ENCODE measurements at regions not wholly inside any gene's neighbourhood (a gene's known extent, or its start where the extent isn't known, plus 50 kb on each side); places are given as distances from the start of the nearest gene placed in this dataset.

DNA sequence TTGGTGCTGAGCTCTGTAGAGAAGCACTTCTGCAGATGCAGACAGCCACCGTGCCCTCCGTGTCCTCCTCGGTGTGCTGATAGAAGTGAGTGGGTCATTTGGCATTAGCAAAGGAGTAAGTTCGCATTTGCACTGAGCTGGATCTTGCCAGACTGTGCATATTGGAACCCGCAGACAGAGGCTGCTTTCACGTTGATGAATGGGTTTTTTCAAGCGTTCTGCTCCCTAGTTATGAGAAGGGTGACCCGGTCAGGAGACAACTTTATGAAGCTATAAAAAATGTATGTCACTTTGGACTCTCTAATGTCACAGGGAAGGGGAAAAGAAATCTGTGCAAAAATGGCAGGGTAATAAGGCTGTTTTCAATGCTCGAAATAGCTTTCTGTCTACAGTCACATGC is 739.4 kb downstream of the MCTP2 start:
- no peaks in the 10 kb centered on the region for H3K9me3 ChIP-seq (ENCODE audit: control insufficient read depth, low read depth, low read length)
- no peaks in the 10 kb centered on the region for H3K36me3 ChIP-seq (ENCODE audit: control insufficient read depth in 2 of 2, extremely low read depth in 1 of 2, insufficient read depth in 2 of 2, low read length in 2 of 2)
- H3K4me3 ChIP-seq (ENCODE audit: control insufficient read depth in 2 of 3, extremely low read depth in 1 of 3, insufficient read depth in 2 of 3, low read depth in 1 of 3, low read length in 3 of 3) = no peak overlapping the region
- FAIRE-seq (no peak), DNase-seq (ENCODE audit: low read depth, low spot score) (no peak)
- H3K9me1 ChIP-seq (ENCODE audit: control insufficient read depth, extremely low read depth, insufficient read depth, low read length) = no peaks in the 10 kb centered on the region
- no peaks in the 10 kb centered on the region for H3K27me3 ChIP-seq (ENCODE audit: control insufficient read depth, extremely low read depth, insufficient read depth, low read length)
- dilution Hi-C loops (cut with MboI; ENCODE audit: extremely low pct_ligation_motif_present, low sequenced_read_pairs) = no loop called here
- H3K4me2 ChIP-seq (ENCODE audit: control insufficient read depth, extremely low read depth, insufficient read depth, low read depth, low read length) = no peak overlapping the region
- TF ChIP-seq, protein P1, sequence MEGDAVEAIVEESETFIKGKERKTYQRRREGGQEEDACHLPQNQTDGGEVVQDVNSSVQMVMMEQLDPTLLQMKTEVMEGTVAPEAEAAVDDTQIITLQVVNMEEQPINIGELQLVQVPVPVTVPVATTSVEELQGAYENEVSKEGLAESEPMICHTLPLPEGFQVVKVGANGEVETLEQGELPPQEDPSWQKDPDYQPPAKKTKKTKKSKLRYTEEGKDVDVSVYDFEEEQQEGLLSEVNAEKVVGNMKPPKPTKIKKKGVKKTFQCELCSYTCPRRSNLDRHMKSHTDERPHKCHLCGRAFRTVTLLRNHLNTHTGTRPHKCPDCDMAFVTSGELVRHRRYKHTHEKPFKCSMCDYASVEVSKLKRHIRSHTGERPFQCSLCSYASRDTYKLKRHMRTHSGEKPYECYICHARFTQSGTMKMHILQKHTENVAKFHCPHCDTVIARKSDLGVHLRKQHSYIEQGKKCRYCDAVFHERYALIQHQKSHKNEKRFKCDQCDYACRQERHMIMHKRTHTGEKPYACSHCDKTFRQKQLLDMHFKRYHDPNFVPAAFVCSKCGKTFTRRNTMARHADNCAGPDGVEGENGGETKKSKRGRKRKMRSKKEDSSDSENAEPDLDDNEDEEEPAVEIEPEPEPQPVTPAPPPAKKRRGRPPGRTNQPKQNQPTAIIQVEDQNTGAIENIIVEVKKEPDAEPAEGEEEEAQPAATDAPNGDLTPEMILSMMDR (optimal IDR thresholded peaks at IDR 0.05 in 1 of 3, IDR thresholded peaks at IDR 0.05 in 1 of 3, conservative IDR thresholded peaks at IDR 0.05 in 1 of 3; ENCODE audit: extremely low read depth in 1 of 3, insufficient read depth in 2 of 3, low read length in 3 of 3) = no peak
- no peak for TF ChIP-seq EZH2 (IDR thresholded peaks at IDR 0.05; ENCODE audit: low read length)
- H4K20me1 ChIP-seq (ENCODE audit: control insufficient read depth, extremely low read depth, insufficient read depth, low read length) = no peaks in the 10 kb centered on the region
- no peaks in the 10 kb centered on the region for H3K4me1 ChIP-seq (ENCODE audit: control insufficient read depth, extremely low read depth, insufficient read depth, low read length)
- H3K9ac ChIP-seq (ENCODE audit: control insufficient read depth, extremely low read depth, insufficient read depth, low read length) = no peak overlapping the region
- H2AFZ ChIP-seq (ENCODE audit: control insufficient read depth, low read length) = no peak overlapping the region
- H3K27ac ChIP-seq (ENCODE audit: control insufficient read depth, insufficient read depth, low read length) = no peak overlapping the region
- H3K79me2 ChIP-seq (ENCODE audit: control insufficient read depth, insufficient read depth, low read length) = no peaks in the 10 kb centered on the region

- H3K36me3 ChIP-seq (ENCODE audit: control insufficient read depth in 2 of 2, extremely low read depth in 1 of 2, insufficient read depth in 2 of 2, low read length in 2 of 2) = no peaks in the 10 kb centered on the region
- H3K4me2 ChIP-seq (ENCODE audit: control insufficient read depth, extremely low read depth, insufficient read depth, low read depth, low read length) = no peak overlapping the region
- no peaks in the 10 kb centered on the region for H3K27me3 ChIP-seq (ENCODE audit: control insufficient read depth, extremely low read depth, insufficient read depth, low read length)
- H2AFZ ChIP-seq (ENCODE audit: control insufficient read depth, low read length) = no peak overlapping the region
- TF ChIP-seq EZH2 (IDR thresholded peaks at IDR 0.05; ENCODE audit: low read length) = no peak
- TF ChIP-seq, protein P1 (optimal IDR thresholded peaks at IDR 0.05 in 1 of 3, IDR thresholded peaks at IDR 0.05 in 1 of 3, conservative IDR thresholded peaks at IDR 0.05 in 1 of 3; ENCODE audit: extremely low read depth in 1 of 3, insufficient read depth in 2 of 3, low read length in 3 of 3) = no peak
- dilution Hi-C loops (cut with MboI; ENCODE audit: extremely low pct_ligation_motif_present, low sequenced_read_pairs) = no loop called here
- H3K9me3 ChIP-seq (ENCODE audit: control insufficient read depth, low read depth, low read length) = no peaks in the 10 kb centered on the region
- no peak overlapping the region for H3K4me3 ChIP-seq (ENCODE audit: control insufficient read depth in 2 of 3, extremely low read depth in 1 of 3, insufficient read depth in 2 of 3, low read depth in 1 of 3, low read length in 3 of 3)
- H4K20me1 ChIP-seq (ENCODE audit: control insufficient read depth, extremely low read depth, insufficient read depth, low read length) = no peaks in the 10 kb centered on the region
- no peaks in the 10 kb centered on the region for H3K79me2 ChIP-seq (ENCODE audit: control insufficient read depth, insufficient read depth, low read length)
- DNase-seq (ENCODE audit: low read depth, low spot score) (no peak), FAIRE-seq (no peak)
- H3K4me1 ChIP-seq (ENCODE audit: control insufficient read depth, extremely low read depth, insufficient read depth, low read length) = no peaks in the 10 kb centered on the region
- H3K9ac ChIP-seq (ENCODE audit: control insufficient read depth, extremely low read depth, insufficient read depth, low read length) = no peak overlapping the region
- no peaks in the 10 kb centered on the region for H3K9me1 ChIP-seq (ENCODE audit: control insufficient read depth, extremely low read depth, insufficient read depth, low read length)
- H3K27ac ChIP-seq (ENCODE audit: control insufficient read depth, insufficient read depth, low read length) = no peak overlapping the region
These were observed 741.0 kb downstream of the MCTP2 start for GRCh38 chr15:94972314-94972713.

Data from keratinocyte (primary cell).